ENCODE measurements at regions not wholly inside any gene's neighbourhood (a gene's known extent, or its start where the extent isn't known, plus 50 kb on each side); places are given as distances from the start of the nearest gene placed in this dataset.

GRCh38 chr7:26439521-26440232 lies 148.0 kb downstream of the SNX10 start:
- H4K20me1 ChIP-seq (ENCODE audit: insufficient read depth, poor library complexity, severe bottlenecking), result no peaks in the 10 kb centered on the region
- no peak overlapping the region for H2AFZ ChIP-seq
- no peaks in the 10 kb centered on the region for H3K27me3 ChIP-seq
- TF ChIP-seq EZH2phosphoT487 (IDR thresholded peaks at IDR 0.05; ENCODE audit: low read depth, severe bottlenecking, unreplicated experiment) (no peak), EZH2 (IDR thresholded peaks at IDR 0.05; ENCODE audit: borderline replicate concordance) (no peak), CTCF (IDR thresholded peaks at IDR 0.05; ENCODE audit: poor library complexity) (no peak)
- no peaks in the 10 kb centered on the region for H3K79me2 ChIP-seq
- DNase-seq (ENCODE audit: low spot score), result no peak
- H3K9me2 ChIP-seq (replicated peaks; ENCODE audit: insufficient read depth), result no peaks in the 10 kb centered on the region
- no peak overlapping the region for H3K27ac ChIP-seq
- H3K36me3 ChIP-seq (replicated peaks; ENCODE audit: insufficient read depth, low read depth), result no peaks in the 10 kb centered on the region
- H3K4me2 ChIP-seq, result no peak overlapping the region
- H3K4me1 ChIP-seq (ENCODE audit: insufficient read depth), result peaks cover 11% of the 10 kb centered on the region
- no peak overlapping the region for H3K4me3 ChIP-seq
- no peaks in the 10 kb centered on the region for H3K9me3 ChIP-seq (ENCODE audit: low read depth)
- 84% methylated on average over 7 of the region's 7 CpGs for WGBS (ENCODE audit: low lambda C conversion rate, missing lambda C conversion rate)

GRCh38 chr7:26440233-26441001 lies 148.8 kb downstream of the SNX10 start:
- TF ChIP-seq CTCF (IDR thresholded peaks at IDR 0.05; ENCODE audit: poor library complexity), result no peak
- no peak for TF ChIP-seq EZH2phosphoT487 (IDR thresholded peaks at IDR 0.05; ENCODE audit: low read depth, severe bottlenecking, unreplicated experiment)
- no peak for TF ChIP-seq EZH2 (IDR thresholded peaks at IDR 0.05; ENCODE audit: borderline replicate concordance)
- peaks cover 11% of the 10 kb centered on the region for H3K4me1 ChIP-seq (ENCODE audit: insufficient read depth)
- H3K4me3 ChIP-seq, result no peak overlapping the region
- H3K27ac ChIP-seq, result no peak overlapping the region
- no peaks in the 10 kb centered on the region for H3K79me2 ChIP-seq
- WGBS (ENCODE audit: low lambda C conversion rate, missing lambda C conversion rate), result 51% methylated on average over 7 of the region's 7 CpGs
- no peak overlapping the region for H2AFZ ChIP-seq
- no peak overlapping the region for H3K4me2 ChIP-seq
- no peaks in the 10 kb centered on the region for H4K20me1 ChIP-seq (ENCODE audit: insufficient read depth, poor library complexity, severe bottlenecking)
- no peak for DNase-seq (ENCODE audit: low spot score)
- H3K36me3 ChIP-seq (replicated peaks; ENCODE audit: insufficient read depth, low read depth), result no peaks in the 10 kb centered on the region
- no peaks in the 10 kb centered on the region for H3K27me3 ChIP-seq
- no peaks in the 10 kb centered on the region for H3K9me3 ChIP-seq (ENCODE audit: low read depth)
- H3K9me2 ChIP-seq (replicated peaks; ENCODE audit: insufficient read depth), result no peaks in the 10 kb centered on the region

DNA sequence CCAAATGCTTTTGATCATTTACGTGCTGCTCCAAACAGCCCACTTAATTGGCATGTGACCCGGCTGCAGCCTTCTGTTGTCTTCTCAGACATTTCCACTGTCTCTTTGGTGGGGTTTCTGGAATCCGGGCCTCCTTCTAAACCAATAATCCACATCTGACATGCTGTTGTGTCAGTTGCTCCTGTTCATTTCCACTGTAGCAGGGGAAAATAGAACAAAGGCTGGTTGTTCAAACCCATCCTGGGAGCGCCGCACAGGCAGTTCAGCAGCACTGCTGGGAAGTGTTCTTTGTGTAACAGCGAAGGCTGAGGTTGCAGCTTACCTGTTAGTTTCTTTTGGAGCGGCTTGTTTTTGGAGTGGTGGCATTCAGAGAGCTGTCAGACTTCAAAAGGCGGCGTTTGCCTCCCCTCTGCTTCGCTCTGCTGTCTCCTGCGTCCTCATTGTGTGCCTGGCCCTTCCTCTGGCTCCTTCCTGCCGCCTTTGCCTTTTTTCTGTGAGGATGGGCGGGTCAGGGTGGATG lies 149.4 kb downstream of the SNX10 start:
- Histone ChIP-seq H3K9me3 (ENCODE audit: low read depth) (no peaks in the 10 kb centered on the region), H3K27me3 (no peaks in the 10 kb centered on the region), H4K20me1 (ENCODE audit: insufficient read depth, poor library complexity, severe bottlenecking) (no peaks in the 10 kb centered on the region), H3K4me2 (no peak overlapping the region), H3K36me3 (replicated peaks; ENCODE audit: insufficient read depth, low read depth) (no peaks in the 10 kb centered on the region), H3K4me3 (no peak overlapping the region), H3K9me2 (replicated peaks; ENCODE audit: insufficient read depth) (no peaks in the 10 kb centered on the region), H3K79me2 (no peaks in the 10 kb centered on the region), H3K27ac (no peak overlapping the region), H2AFZ (no peak overlapping the region), H3K4me1 (ENCODE audit: insufficient read depth) (peaks cover 11% of the 10 kb centered on the region)
- DNase-seq (ENCODE audit: low spot score), result no peak
- TF ChIP-seq EZH2phosphoT487 (IDR thresholded peaks at IDR 0.05; ENCODE audit: low read depth, severe bottlenecking, unreplicated experiment) (no peak), CTCF (IDR thresholded peaks at IDR 0.05; ENCODE audit: poor library complexity) (no peak), EZH2 (IDR thresholded peaks at IDR 0.05; ENCODE audit: borderline replicate concordance) (no peak)
- 58% methylated on average over 13 of the region's 13 CpGs for WGBS (ENCODE audit: low lambda C conversion rate, missing lambda C conversion rate)

Data from hepatocyte (in vitro differentiated cells).